HG03045 (cell line): ENCODE measurements at regions not wholly inside any gene's neighbourhood (a gene's known extent, or its start where the extent isn't known, plus 50 kb on each side); places are given as distances from the start of the nearest gene placed in this dataset.

Experiments
- ATAC-seq: cut with Tn5 transposase; IDR thresholded peaks from one replicate; pipeline ENCODE4 v1.9.1; 2021; ENCODE audit warnings: mild to moderate bottlenecking, moderate library complexity; ENCODE audit not compliant: unreplicated experiment

DNA sequence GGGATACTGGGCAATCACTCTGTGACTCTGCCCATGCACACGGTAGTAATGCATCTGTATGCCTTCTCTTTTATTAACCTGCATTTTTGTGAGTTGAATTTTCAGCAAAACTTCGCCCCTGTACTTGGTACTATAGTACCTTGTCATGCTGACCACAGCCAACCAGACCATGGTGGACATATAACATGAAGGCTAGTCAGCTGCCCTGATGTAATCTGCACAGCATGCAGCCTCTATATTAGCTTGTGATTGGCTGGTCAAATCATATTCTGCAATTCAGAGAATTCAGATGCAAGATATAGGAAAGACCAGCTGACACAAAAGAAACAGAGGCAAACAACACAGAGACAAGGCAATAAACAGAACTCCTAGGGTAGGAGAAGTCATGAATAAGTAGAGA lies 200.9 kb upstream of the JARID2 start:
- no peak for ATAC-seq

DNA sequence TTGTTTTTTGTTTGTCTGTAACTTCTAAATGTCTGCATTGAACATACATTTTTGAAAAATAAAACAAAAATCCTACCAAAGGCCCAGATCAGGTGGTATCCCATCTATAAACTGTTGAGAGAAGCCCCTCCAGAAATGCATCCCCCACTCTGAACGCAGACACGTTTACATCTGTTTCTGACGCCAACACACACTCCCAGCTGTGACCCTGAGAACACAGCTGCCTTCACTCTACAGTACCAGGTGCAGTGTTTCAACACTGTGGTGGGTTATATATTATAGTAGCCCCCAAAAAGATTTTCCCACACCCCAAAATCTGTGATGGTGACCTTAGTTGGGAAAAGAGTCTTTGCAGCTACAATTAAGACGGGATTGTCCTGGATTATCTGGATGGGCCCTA lies 199.1 kb upstream of the JARID2 start:
- ATAC-seq, result no peak

DNA sequence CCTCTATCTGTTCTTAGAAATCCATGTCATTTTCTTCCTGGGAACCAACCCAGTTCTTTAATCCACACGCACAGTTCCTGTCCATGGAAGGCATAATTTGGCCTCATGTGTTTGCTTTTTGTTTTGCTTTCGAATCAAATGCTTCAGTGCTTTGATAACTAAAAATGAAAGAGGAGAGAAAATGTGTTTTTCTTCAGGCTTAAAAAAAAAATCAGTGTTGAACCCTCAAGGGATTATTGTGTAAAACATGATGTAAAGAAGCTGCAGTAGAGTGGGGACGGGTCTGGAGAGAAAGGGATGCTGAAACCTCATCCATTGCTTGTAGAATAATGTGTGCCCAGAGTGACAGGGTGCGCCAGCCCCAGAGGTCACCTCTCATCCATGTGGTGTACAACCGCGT lies 197.5 kb upstream of the JARID2 start:
- ATAC-seq, result no peak

DNA sequence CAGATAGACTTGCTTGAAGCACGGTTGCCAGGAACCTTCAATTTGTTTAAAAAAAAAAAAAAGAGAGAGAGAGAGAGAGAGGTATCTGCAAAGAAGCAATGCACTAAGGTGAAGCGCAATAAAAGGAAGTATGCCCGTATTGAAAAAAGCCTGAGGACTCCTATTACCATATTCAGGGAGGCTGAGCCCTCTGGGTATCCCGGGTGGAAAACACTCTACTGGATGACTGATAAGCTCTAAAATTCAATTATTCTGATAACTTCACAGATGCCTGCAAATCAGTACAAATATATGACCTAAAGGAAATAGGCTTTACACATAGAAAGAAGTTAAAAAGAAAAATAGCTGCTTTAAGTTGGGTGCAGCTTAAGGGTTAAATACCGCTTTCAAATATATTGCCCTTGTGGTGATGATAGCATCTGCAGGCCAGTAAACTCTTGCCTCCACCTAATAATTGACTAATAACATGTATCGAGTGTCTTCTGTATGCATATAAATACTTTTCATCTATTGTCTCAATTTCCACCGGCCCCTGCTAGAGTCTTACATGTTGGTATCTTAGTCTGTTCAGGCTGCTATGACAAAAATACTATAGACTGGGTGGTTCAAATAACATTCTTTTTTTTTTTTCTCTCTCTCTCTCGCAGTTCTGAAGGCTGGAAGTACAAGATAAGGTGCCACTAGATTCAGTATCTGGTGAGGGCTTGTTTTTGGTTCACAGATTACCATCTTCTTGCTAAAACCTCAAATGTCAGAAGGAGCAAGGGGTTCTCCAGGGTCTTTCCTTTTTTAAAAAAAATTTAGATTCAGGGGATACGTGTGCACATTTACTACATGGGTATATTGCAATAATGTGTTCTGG lies 187.4 kb upstream of the JARID2 start:
- ATAC-seq, result no peak

GRCh38 chr6:15061180-15061641 lies 184.7 kb upstream of the JARID2 start:
- no peak for ATAC-seq

DNA sequence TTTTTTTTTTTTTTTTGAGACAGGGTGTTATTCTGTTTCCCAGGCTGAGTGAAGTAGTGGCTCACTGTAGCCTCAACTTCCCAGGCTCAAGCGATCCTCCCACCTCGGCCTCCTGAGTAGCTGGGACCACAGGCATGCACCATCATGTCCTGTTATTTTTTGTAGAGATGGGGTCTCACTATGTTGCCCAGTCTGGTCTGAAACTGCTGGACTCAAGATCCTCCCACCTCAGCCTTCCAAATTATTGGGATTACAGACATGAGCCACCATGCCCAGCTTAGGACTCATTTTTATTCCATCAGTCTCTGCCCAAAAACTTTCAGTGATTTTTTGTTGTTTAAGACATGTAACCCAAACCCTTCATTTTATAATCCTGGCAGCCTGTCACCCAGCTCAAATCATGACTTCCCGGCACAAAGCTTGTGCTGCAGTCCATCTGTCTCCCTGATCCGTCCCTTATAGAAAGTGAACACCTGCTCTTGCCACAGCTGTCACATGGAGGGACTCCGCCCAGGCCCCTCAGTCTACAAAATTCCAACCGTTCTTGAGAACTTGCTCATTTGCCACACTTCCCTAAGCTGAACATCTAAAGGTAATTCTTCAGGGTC lies 183.9 kb upstream of the JARID2 start:
- no peak for ATAC-seq

- no peak for ATAC-seq
Observed at GRCh38 chr6:15062516-15063252, 183.2 kb upstream of the JARID2 start.

- no peak for ATAC-seq
Observed at GRCh38 chr6:15063253-15063853, 182.5 kb upstream of the JARID2 start.

DNA sequence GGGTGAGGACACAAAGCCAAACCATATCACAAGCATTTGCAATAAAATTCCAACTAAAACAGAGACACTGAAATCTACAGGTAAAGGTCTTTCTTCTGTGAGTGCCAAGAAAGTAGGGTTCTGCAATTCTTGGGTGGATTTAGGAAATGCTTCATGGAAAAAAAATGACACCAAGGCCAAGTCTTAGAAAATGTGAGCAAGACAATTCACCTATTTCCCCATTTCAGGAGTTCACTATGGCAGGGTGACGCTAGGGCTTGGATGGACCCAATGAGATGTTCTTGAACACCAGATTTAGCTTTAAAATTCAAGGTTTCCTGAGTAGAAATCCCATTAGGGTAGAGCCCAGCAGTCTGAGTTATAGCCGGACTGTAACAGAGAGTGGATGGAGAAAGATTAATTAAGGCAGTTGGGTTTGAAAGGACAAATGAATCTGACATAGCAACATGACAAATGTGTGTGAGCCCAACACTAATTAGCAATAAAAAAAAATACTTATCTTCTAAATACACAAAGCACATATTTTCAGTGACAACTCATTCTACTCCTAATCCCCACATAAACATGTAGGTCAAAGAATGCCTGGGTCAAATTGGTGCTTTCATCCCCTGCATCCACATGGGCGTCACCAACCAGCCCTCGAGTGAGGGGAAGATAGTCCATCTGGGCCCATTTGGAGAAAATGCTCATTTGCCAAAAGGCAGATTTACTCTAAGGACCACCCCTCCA lies 180.4 kb upstream of the JARID2 start:
- ATAC-seq, result no peak

DNA sequence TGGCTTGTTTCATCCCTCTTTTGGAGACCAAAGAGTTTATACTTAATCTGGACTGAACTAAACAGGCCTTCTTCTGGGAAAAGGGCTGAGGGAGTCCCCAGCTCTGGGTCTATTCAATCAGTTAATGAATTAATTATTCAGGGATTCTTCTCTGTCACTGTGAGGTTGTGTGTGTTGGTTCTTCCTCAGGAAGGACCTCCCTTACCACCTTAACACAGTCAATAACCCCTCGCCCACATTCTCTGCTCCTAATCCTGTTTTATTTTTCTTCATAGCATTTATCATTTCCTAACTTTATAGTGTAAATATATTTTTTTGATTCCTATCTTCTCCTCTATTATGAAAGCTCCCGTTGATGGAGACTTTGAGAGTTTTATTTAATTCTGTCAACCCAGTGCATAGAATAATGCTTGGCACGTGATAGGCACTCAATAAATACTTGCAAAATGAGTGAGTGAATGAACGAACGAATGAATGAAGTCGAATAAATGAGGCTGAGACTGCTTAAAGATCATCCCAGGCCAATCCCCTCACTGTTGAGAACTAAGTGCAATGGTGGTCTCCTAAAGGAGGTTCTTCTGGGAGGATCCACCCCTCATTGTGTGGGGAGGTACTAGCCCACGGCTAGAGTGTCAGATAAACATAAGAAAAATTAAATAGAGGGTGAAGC lies 179.6 kb upstream of the JARID2 start:
- no peak for ATAC-seq

GRCh38 chr6:15073344-15073789 lies 172.5 kb upstream of the JARID2 start:
- no peak for ATAC-seq

- no peak for ATAC-seq
Observed at GRCh38 chr6:15073883-15074465, 171.9 kb upstream of the JARID2 start.

DNA sequence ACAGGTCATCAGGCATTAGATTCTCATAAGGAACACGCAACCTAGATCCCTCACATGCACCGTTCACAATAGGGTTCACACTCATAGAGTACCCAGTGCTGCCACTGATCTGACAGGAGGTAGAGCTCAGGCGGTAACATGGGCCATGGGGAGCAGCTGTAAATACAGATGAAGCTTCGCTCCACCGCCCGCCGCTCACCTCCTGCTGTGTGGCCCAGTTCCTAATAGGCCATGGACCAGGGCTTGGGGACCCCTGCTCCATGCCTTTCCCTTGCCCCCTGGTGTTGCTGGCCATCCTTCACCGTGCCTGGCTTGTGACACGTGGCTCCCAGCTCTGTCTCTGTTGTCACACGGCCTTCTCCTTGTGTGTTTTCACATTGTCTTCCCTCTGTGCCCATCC lies 171.1 kb upstream of the JARID2 start:
- no peak for ATAC-seq

GRCh38 chr6:15076565-15076964 lies 169.3 kb upstream of the JARID2 start:
- ATAC-seq, result no peak

GRCh38 chr6:15077006-15077405 lies 168.9 kb upstream of the JARID2 start:
- no peak for ATAC-seq

DNA sequence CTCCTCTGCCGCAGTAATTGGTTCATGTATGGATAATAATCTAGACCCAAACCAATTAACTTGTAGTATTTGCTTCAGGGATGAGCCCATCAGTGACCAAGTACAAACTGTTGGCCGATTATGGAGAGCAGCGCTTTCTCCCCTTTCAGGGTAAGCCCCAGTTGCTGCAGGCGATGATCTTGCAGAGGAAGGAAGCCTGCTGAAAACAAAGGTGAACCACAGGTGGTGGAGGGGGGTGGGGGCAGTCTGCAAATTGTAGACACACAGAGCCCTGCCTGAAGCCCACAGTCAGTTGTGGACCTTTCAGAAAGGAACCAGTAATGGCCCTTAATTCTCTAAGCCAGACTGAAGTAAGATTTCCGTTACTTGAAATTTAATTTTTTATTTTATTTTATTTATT lies 167.9 kb upstream of the JARID2 start:
- no peak for ATAC-seq

- ATAC-seq, result no peak
Observed at GRCh38 chr6:15079288-15079817, 166.5 kb upstream of the JARID2 start.

DNA sequence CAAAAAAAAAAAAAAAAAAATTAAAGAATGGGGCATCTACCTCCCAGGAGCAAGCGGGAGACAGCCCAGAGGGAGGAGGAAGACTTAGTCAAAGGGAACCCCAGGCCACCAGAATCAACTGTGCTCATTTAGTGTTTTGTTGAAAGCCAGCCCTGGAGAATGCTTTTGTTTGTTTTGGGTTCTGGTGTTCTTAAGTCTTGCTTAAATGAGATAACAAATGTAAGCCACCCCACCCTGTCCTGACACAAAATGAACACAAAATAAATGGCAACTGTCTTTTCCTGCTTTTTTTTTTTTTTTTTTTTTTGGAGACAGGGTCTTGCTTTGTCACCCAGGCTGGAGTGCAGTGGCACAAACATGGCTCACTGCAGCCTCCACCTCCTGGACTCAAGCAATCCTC lies 165.0 kb upstream of the JARID2 start:
- ATAC-seq, result no peak

- ATAC-seq, result no peak
Observed at GRCh38 chr6:15081447-15081846, 164.4 kb upstream of the JARID2 start.
